ENCODE measurements at regions not wholly inside any gene's neighbourhood (a gene's known extent, or its start where the extent isn't known, plus 50 kb on each side); places are given as distances from the start of the nearest gene placed in this dataset.

GRCh38 chr9:14511452-14511851 lies 181.8 kb downstream of the ZDHHC21 start:
- TF ChIP-seq EZH2 (IDR thresholded peaks at IDR 0.05; ENCODE audit: low read depth, unreplicated experiment), result no peak
- TF ChIP-seq CTCF (conservative IDR thresholded peaks at IDR 0.05; ENCODE audit: low read depth in 2 of 2), result no peak
- no peak for TF ChIP-seq POLR2AphosphoS5 (IDR thresholded peaks at IDR 0.05; ENCODE audit: low read depth)
- no peak for TF ChIP-seq STAT1 (IDR thresholded peaks at IDR 0.05; ENCODE audit: unreplicated experiment)
- TF ChIP-seq JUNB (IDR thresholded peaks at IDR 0.05; ENCODE audit: unreplicated experiment), result no peak
